IPS-18a (cell line): ENCODE measurements at regions not wholly inside any gene's neighbourhood (a gene's known extent, or its start where the extent isn't known, plus 50 kb on each side); places are given as distances from the start of the nearest gene placed in this dataset.

ENCODE experiments used
- H3K27ac ChIP-seq: one replicate; pipeline ENCODE4 v1.5.1; 2013; ENCODE audit warnings: low read length
- H3K27me3 ChIP-seq: one replicate; pipeline ENCODE4 v1.6.1; 2013; ENCODE audit warnings: mild to moderate bottlenecking, low read length; ENCODE audit not compliant: control insufficient read depth, insufficient read depth
- H3K36me3 ChIP-seq: one replicate; pipeline ENCODE4 v1.6.1; 2013; ENCODE audit warnings: low read depth, low read length; ENCODE audit not compliant: control insufficient read depth
- H3K4me1 ChIP-seq: one replicate; pipeline ENCODE4 v1.6.1; 2013; ENCODE audit warnings: low read depth, low read length; ENCODE audit not compliant: control insufficient read depth
- H3K4me3 ChIP-seq: one replicate; pipeline ENCODE4 v1.5.1; 2013; ENCODE audit warnings: low read length
- H3K9ac ChIP-seq: one replicate; pipeline ENCODE4 v1.6.1; 2013; ENCODE audit warnings: mild to moderate bottlenecking, low read length, moderate library complexity
- H3K9me3 ChIP-seq: one replicate; pipeline ENCODE4 v1.6.1; 2013; ENCODE audit warnings: low read depth, low read length; ENCODE audit not compliant: control insufficient read depth

DNA sequence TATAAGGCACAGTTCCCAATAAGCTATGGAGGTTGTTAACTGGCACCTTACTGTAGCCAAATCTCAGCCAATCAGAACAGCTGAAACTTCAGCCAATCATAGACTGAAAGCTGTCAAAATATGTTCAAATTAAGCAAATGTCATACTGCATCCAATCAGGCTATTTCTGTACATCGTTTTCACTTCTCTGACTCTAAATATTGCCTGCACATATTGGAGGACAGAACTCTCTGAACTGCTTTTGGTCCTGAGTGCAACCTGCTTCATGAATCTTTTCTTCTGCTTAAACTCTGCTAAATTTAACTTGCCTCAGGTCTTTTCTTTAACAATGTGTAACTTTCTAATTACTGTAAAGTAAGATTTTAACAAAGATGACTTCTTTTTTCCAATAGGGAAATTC is 1198.9 kb upstream of the PCDH7 start:
- Histone ChIP-seq H3K4me1 (no peaks in the 10 kb centered on the region), H3K27ac (no peak overlapping the region), H3K4me3 (no peak overlapping the region), H3K9ac (no peak overlapping the region), H3K9me3 (peaks cover 4% of the 10 kb centered on the region), H3K36me3 (no peaks in the 10 kb centered on the region), H3K27me3 (no peaks in the 10 kb centered on the region)

GRCh38 chr4:29536745-29537144 is 1183.4 kb upstream of the PCDH7 start:
- Histone ChIP-seq H3K4me1 (no peaks in the 10 kb centered on the region), H3K9me3 (peaks cover under 1% of the 10 kb centered on the region), H3K27me3 (no peaks in the 10 kb centered on the region), H3K4me3 (no peak overlapping the region), H3K9ac (no peak overlapping the region), H3K27ac (no peak overlapping the region), H3K36me3 (no peaks in the 10 kb centered on the region)

GRCh38 chr4:29538889-29539646 is 1181.1 kb upstream of the PCDH7 start:
- Histone ChIP-seq H3K36me3 (no peaks in the 10 kb centered on the region), H3K27me3 (no peaks in the 10 kb centered on the region), H3K27ac (no peak overlapping the region), H3K4me1 (no peaks in the 10 kb centered on the region), H3K4me3 (no peak overlapping the region), H3K9ac (no peak overlapping the region), H3K9me3 (peaks cover 4% of the 10 kb centered on the region)

DNA sequence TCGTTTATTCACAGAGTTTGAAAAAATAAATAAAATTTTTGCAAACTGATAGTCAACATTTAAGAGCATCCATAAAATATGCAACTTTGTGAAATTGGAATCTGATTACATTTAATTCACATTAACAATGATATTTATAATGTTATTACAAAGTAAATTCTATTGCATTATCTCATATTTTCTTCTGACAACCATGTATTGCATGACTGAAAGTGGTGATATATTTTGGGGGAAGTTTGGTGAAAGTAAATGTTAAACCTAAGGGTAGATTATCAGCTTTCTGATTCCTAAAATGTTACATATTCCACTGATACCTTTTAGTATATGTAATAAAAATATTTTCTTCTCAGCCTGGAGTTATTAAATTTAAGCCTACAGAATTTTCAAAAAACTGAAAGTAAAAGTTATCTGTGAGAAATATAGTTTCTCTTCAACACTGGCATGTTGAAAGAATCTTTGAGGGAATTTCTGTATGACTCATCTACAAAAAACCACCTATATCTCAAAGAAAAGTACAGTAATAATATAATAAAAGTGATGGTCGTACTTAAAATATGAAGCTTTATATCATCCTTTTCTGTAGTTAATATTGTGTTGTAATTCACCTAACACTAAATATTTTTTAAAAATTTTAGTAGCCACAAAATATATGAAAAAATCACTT is 1179.6 kb upstream of the PCDH7 start:
- no peak overlapping the region for H3K9ac ChIP-seq
- peaks cover 4% of the 10 kb centered on the region for H3K9me3 ChIP-seq
- H3K4me3 ChIP-seq = no peak overlapping the region
- no peak overlapping the region for H3K27ac ChIP-seq
- no peaks in the 10 kb centered on the region for H3K4me1 ChIP-seq
- H3K27me3 ChIP-seq = no peaks in the 10 kb centered on the region
- H3K36me3 ChIP-seq = no peaks in the 10 kb centered on the region

GRCh38 chr4:29541757-29542156 is 1178.4 kb upstream of the PCDH7 start:
- Histone ChIP-seq H3K9ac (no peak overlapping the region), H3K36me3 (no peaks in the 10 kb centered on the region), H3K9me3 (peaks cover 4% of the 10 kb centered on the region), H3K4me1 (no peaks in the 10 kb centered on the region), H3K27me3 (no peaks in the 10 kb centered on the region), H3K27ac (no peak overlapping the region), H3K4me3 (no peak overlapping the region)

- no peaks in the 10 kb centered on the region for H3K36me3 ChIP-seq
- H3K4me3 ChIP-seq = no peak overlapping the region
- no peak overlapping the region for H3K27ac ChIP-seq
- H3K4me1 ChIP-seq = no peaks in the 10 kb centered on the region
- H3K27me3 ChIP-seq = no peaks in the 10 kb centered on the region
- H3K9me3 ChIP-seq = no peaks in the 10 kb centered on the region
- no peak overlapping the region for H3K9ac ChIP-seq
Measured at GRCh38 chr4:29549342-29549741, 1170.8 kb upstream of the PCDH7 start.

DNA sequence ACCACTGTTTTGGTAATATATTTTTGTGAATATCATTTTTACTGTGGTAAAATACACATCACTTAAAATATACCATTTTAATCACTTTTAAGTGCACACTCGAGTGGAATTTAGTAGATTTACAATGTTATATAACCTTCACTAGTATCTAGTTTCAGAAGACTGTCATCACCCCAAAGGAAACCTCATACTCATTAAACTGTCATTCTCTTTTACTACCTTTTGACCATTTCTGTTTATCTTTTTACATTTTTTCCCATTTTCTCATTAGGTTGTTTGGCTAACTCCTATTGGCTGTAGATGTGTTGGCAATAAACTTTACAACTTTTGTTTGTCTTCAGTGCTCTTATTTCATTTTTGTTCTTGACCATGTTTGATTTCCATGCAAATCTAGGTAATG is 1168.3 kb upstream of the PCDH7 start:
- H3K4me3 ChIP-seq = no peak overlapping the region
- H3K9me3 ChIP-seq = no peaks in the 10 kb centered on the region
- no peaks in the 10 kb centered on the region for H3K4me1 ChIP-seq
- H3K9ac ChIP-seq = no peak overlapping the region
- H3K36me3 ChIP-seq = no peaks in the 10 kb centered on the region
- no peak overlapping the region for H3K27ac ChIP-seq
- no peaks in the 10 kb centered on the region for H3K27me3 ChIP-seq

GRCh38 chr4:29553846-29554245 is 1166.3 kb upstream of the PCDH7 start:
- H3K27me3 ChIP-seq = no peaks in the 10 kb centered on the region

DNA sequence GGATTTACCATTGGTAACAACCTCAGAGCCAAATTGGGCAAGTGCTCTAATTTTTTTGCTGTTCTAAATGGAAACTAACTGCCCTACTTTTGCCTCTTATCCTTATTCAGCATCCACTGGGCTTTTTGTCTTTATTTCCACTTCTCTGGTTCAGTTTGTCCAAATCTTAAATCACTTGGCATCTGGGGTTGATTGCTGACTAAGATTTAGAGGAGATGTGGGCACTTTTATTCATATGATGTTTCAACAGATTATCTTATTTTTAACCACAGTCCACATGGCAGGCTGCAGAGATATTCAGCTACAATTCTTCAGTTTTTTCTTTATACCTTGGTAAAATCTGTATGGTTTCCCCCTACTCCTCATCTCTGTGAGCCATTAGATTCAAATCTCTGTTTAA is 1161.4 kb upstream of the PCDH7 start:
- Histone ChIP-seq H3K36me3 (no peaks in the 10 kb centered on the region), H3K4me1 (no peaks in the 10 kb centered on the region), H3K9me3 (no peaks in the 10 kb centered on the region), H3K27me3 (no peaks in the 10 kb centered on the region), H3K4me3 (no peak overlapping the region), H3K27ac (no peak overlapping the region), H3K9ac (no peak overlapping the region)

More at GRCh38 chr4:29553846-29554245, 1166.3 kb upstream of the PCDH7 start:
- H3K27ac ChIP-seq = no peak overlapping the region
- H3K36me3 ChIP-seq = no peaks in the 10 kb centered on the region
- H3K9me3 ChIP-seq = no peaks in the 10 kb centered on the region
- no peaks in the 10 kb centered on the region for H3K4me1 ChIP-seq
- H3K9ac ChIP-seq = no peak overlapping the region
- H3K4me3 ChIP-seq = no peak overlapping the region

GRCh38 chr4:29559286-29559685 is 1160.9 kb upstream of the PCDH7 start:
- Histone ChIP-seq H3K9ac (no peak overlapping the region), H3K27me3 (no peaks in the 10 kb centered on the region), H3K36me3 (no peaks in the 10 kb centered on the region), H3K4me3 (no peak overlapping the region), H3K9me3 (no peaks in the 10 kb centered on the region), H3K4me1 (no peaks in the 10 kb centered on the region), H3K27ac (no peak overlapping the region)

DNA sequence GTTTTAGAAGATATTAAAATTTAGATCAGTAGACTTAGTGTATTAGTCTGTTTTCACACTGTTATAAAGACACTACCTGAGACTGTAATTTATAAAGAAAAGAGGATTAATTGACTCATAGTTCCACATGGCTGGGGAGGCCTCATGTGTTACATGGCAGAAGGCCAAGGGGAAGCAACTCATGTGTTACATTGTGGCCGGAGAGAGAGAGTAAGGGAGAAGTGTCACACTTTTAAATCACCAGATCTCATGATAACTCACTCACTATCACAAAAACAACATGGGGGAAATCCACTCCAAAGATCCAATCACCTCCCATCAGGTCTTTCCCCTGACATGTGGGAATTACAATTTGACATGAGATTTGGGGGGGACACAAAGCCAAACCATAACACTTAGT is 1159.7 kb upstream of the PCDH7 start:
- Histone ChIP-seq H3K4me3 (no peak overlapping the region), H3K9ac (no peak overlapping the region), H3K27me3 (no peaks in the 10 kb centered on the region), H3K36me3 (no peaks in the 10 kb centered on the region), H3K4me1 (no peaks in the 10 kb centered on the region), H3K27ac (no peak overlapping the region), H3K9me3 (no peaks in the 10 kb centered on the region)

DNA sequence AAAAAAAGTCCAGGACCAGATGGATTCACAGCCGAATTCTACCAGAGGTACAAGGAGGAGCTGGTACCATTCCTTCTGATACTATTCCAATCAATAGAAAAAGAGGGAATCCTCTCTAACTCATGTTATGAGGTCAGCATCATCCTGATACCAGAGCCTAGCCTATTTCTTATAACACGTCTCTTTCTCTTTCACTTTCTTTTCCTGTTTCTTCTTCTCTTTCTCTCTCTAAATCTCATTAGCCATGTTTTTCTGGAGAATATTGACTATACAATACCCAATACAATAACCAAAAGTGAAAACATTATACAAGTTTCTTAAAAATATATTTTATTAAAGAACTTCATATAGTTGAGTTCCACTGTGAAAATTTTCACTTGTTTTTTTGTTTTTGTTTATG is 1154.9 kb upstream of the PCDH7 start:
- no peak overlapping the region for H3K4me3 ChIP-seq
- no peaks in the 10 kb centered on the region for H3K27me3 ChIP-seq
- no peaks in the 10 kb centered on the region for H3K36me3 ChIP-seq

More for the DNA sequence above, 1154.9 kb upstream of the PCDH7 start:
- Histone ChIP-seq H3K27ac (no peak overlapping the region), H3K9ac (no peak overlapping the region), H3K4me1 (no peaks in the 10 kb centered on the region), H3K9me3 (no peaks in the 10 kb centered on the region)
